ENCODE measurements at regions not wholly inside any gene's neighbourhood (a gene's known extent, or its start where the extent isn't known, plus 50 kb on each side); places are given as distances from the start of the nearest gene placed in this dataset.

GRCh38 chr1:209183195-209183594, 400.3 kb upstream of the CAMK1G start:
- no peak for TF ChIP-seq CTCF (IDR thresholded peaks at IDR 0.05)
- Histone ChIP-seq H3K36me3 (replicated peaks in 1 of 2; ENCODE audit: control insufficient read depth in 1 of 2, insufficient read depth in 2 of 2, low read length in 2 of 2) (no peaks in the 10 kb centered on the region), H2AFZ (ENCODE audit: insufficient read depth, low read depth, low read length, poor library complexity, severe bottlenecking) (no peak overlapping the region), H3K4me2 (replicated peaks; ENCODE audit: extremely low read depth, low read length, poor library complexity, severe bottlenecking) (no peak overlapping the region), H3K4me3 (replicated peaks in 1 of 3; ENCODE audit: low read depth in 2 of 3, low read length in 3 of 3) (no peak overlapping the region), H3K79me2 (ENCODE audit: insufficient read depth, low read length) (no peaks in the 10 kb centered on the region), H3K9ac (ENCODE audit: insufficient read depth, low read length, poor library complexity, severe bottlenecking) (no peak overlapping the region), H4K20me1 (ENCODE audit: insufficient read depth, low read length) (no peaks in the 10 kb centered on the region), H3K4me1 (ENCODE audit: control insufficient read depth in 1 of 2, insufficient read depth in 2 of 2, low read length in 2 of 2) (no peaks in the 10 kb centered on the region), H3K27ac (ENCODE audit: low read depth in 1 of 2, low read length in 2 of 2) (no peak overlapping the region), H3K27me3 (ENCODE audit: control insufficient read depth in 2 of 2, insufficient read depth in 2 of 2, low read length in 2 of 2) (no peaks in the 10 kb centered on the region), H3K9me3 (replicated peaks in 1 of 2; ENCODE audit: control insufficient read depth in 1 of 2, insufficient read depth in 1 of 2, low read length in 2 of 2) (peaks cover 10 to 11% of the 10 kb centered on the region in 2 donors)
- H3K4me1 Mint-ChIP-seq = no peaks in the 10 kb centered on the region
- H3K4me3 Mint-ChIP-seq = no peak overlapping the region
- intact Hi-C loops (cut with micrococcal nuclease) = no loop called here
- no peak for DNase-seq
- peaks cover 12 to 22% (median 16%) of the 10 kb centered on the region in 7 donors for H3K9me3 Mint-ChIP-seq
- 83% methylated on average over 1 of the region's 1 CpG for whole genome bisulfite sequencing (ENCODE audit: insufficient coverage)
- H3K36me3 Mint-ChIP-seq = no peaks in the 10 kb centered on the region
- H3K27me3 Mint-ChIP-seq (ENCODE audit: low read depth in 3 of 3) = peaks cover 0 to 3% (median 0%) of the 10 kb centered on the region in 3 donors
- H3K27ac Mint-ChIP-seq = no peak overlapping the region

GRCh38 chr1:209187589-209187988, 395.9 kb upstream of the CAMK1G start:
- Histone ChIP-seq H3K27ac (ENCODE audit: low read depth in 1 of 2, low read length in 2 of 2) (no peak overlapping the region), H3K4me1 (ENCODE audit: control insufficient read depth in 1 of 2, insufficient read depth in 2 of 2, low read length in 2 of 2) (no peaks in the 10 kb centered on the region), H3K9me3 (replicated peaks in 1 of 2; ENCODE audit: control insufficient read depth in 1 of 2, insufficient read depth in 1 of 2, low read length in 2 of 2) (peaks cover 10 to 11% of the 10 kb centered on the region in 2 donors), H3K36me3 (replicated peaks in 1 of 2; ENCODE audit: control insufficient read depth in 1 of 2, insufficient read depth in 2 of 2, low read length in 2 of 2) (no peaks in the 10 kb centered on the region), H2AFZ (ENCODE audit: insufficient read depth, low read depth, low read length, poor library complexity, severe bottlenecking) (no peak overlapping the region), H3K27me3 (ENCODE audit: control insufficient read depth in 2 of 2, insufficient read depth in 2 of 2, low read length in 2 of 2) (no peaks in the 10 kb centered on the region), H3K4me3 (replicated peaks in 1 of 3; ENCODE audit: low read depth in 2 of 3, low read length in 3 of 3) (no peak overlapping the region), H4K20me1 (ENCODE audit: insufficient read depth, low read length) (no peaks in the 10 kb centered on the region), H3K9ac (ENCODE audit: insufficient read depth, low read length, poor library complexity, severe bottlenecking) (no peak overlapping the region), H3K79me2 (ENCODE audit: insufficient read depth, low read length) (no peaks in the 10 kb centered on the region), H3K4me2 (replicated peaks; ENCODE audit: extremely low read depth, low read length, poor library complexity, severe bottlenecking) (no peak overlapping the region)
- H3K9me3 Mint-ChIP-seq = peaks cover 8 to 12% (median 11%) of the 10 kb centered on the region in 7 donors
- no peaks in the 10 kb centered on the region for H3K36me3 Mint-ChIP-seq
- peaks cover 0 to 1% (median 1%) of the 10 kb centered on the region in 3 donors for H3K27me3 Mint-ChIP-seq (ENCODE audit: low read depth in 3 of 3)
- intact Hi-C loops (cut with micrococcal nuclease) = no loop called here
- DNase-seq = no peak
- no peaks in the 10 kb centered on the region for H3K4me1 Mint-ChIP-seq
- 90% methylated on average over 2 of the region's 3 CpGs for WGBS (ENCODE audit: insufficient coverage)
- no peak overlapping the region for H3K4me3 Mint-ChIP-seq
- TF ChIP-seq CTCF (IDR thresholded peaks at IDR 0.05) = no peak
- H3K27ac Mint-ChIP-seq = no peak overlapping the region
